COLO668 (cell line): ENCODE measurements at regions not wholly inside any gene's neighbourhood (a gene's known extent, or its start where the extent isn't known, plus 50 kb on each side); places are given as distances from the start of the nearest gene placed in this dataset.
"Not testable (repeated sequence)": the region's sequence is repeated elsewhere in the genome, so short reads cannot be mapped to it uniquely, and the experiment has no call there.

ENCODE experiments used
- DNase-seq: peaks from one replicate; lab custom pipeline; 2025; ENCODE audit not compliant: unreplicated experiment; lab: John Stamatoyannopoulos, UW

- DNase-seq: no peak
Measured at GRCh38 chr11:23729088-23729487, 767.8 kb upstream of the LUZP2 start.

DNA sequence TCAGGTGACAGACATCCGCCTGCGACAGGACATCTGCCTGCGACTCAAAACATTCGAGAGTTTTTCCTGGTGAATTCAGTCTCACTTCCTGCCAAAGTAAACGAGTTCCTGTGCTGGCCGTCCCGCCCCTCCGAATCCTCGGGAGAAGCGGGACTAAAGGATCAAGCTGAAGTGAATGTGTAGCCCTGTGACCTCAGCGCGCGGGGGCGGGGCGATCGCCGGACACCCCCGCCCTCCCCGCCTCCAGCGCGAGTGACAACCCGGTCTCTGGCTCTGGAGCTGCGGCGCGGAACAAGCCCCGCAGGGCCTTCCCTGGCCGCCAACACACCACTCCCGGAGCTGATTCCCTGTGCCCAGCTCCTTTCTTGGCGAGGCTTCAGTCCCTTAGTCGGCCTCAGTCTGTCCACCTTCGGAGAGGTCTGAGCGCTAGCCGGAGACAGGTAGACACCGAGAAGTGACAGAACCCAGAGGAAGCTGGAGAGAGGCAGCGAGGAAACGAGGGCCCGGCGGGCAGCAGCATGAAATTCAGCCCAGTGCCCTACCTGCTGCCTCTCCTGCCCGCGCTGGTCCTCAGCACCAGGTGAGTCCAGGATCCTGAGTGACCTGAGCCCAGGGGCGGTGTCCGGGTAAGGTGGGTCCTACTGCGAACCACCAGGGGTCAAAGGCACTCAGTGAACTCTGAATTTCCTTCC, 766.4 kb upstream of the LUZP2 start:
- no peak for DNase-seq

- DNase-seq: no peak
Measured at GRCh38 chr11:23732026-23732425, 764.8 kb upstream of the LUZP2 start.

DNA sequence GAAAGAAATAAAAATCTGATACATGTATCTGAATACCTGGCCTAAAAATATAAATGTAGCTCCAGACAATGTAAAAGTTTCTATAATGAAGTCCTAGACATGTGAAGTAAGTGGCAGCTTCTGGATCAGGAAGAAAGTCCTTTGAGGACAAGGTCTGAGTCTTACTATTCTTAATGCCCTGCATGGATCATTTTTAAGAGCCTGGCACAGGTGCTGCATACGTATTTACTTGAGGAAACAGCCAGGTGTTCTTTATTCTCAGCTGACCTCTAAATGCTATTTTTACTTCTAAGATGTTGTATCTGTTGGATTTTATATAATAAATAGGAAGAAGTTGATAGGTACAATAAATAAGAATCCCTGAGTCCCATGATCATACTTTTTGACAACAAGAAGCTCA, 750.0 kb upstream of the LUZP2 start:
- no peak for DNase-seq

DNA sequence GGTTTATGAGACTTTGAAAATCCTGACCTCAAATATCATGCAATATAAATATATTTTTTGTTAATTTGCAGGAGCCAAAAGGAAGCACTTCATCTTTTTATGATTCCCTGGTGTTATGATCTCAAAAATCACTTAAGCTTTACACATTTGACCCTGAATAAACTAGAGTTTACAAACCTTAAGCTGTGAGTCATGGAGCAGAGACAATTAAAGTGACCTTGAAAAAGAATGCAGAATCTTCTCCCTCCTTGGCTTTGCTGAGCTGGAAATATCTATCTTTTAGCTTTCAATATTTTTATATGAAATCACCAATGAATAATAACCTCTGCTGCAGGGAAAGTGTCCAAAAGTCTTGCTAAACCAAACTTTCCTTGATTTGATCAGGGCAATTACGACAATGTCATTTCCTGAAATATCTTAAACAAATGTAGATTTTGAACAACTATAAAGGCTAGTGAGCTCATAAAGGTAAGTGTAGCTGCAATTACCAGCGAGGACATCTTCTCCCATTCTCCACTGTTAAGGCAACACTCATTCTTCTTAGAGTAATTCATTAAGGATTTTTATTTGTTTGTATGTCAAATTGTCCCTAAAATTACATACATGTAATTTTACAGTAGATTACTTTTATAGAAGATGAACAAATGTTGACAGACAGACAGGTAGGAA, 747.0 kb upstream of the LUZP2 start:
- DNase-seq: no peak

DNA sequence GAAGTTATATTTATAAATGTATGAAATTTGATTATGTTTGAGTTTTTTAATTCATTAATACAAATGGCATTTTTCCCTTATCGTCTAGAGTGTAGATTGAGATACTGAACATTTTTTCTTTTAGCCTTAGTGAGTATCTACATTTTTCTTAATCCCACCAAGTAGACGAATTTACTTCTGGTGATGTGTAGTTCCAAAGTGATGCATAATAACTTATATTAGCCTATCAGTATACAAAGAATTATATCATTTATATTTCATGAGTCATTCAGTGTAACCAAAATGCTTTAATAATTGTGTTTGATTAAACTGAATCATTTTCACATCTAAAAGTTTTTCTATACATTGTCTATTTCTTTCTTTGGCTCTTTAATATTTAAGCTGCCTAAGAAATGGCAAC, 745.6 kb upstream of the LUZP2 start:
- no peak for DNase-seq

GRCh38 chr11:23755076-23755475, 741.8 kb upstream of the LUZP2 start:
- no peak for DNase-seq

GRCh38 chr11:23755769-23756168, 741.1 kb upstream of the LUZP2 start:
- no peak for DNase-seq

DNA sequence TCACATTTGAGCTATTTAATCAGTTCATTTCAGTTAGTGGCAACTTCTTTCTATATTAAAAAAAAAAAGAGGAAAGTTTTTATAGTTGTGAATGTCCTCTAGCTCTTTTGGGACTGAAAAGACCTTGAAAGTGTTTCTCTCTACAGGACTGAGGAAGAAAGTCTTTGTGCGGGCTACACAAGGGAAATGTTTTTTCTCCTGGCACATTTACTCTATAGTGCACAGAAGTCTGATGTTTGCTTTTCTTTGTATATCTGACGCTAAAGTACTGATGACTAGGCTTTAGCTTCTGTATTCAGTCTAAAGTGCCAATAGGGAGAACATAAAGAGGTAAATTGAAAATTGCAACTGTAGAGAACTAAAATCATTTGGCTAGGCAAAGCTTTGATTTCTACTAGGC, 737.4 kb upstream of the LUZP2 start:
- no peak for DNase-seq

- no peak for DNase-seq
Measured at GRCh38 chr11:23764286-23764685, 732.6 kb upstream of the LUZP2 start.

GRCh38 chr11:23765682-23766252, 731.1 kb upstream of the LUZP2 start:
- no peak for DNase-seq

DNA sequence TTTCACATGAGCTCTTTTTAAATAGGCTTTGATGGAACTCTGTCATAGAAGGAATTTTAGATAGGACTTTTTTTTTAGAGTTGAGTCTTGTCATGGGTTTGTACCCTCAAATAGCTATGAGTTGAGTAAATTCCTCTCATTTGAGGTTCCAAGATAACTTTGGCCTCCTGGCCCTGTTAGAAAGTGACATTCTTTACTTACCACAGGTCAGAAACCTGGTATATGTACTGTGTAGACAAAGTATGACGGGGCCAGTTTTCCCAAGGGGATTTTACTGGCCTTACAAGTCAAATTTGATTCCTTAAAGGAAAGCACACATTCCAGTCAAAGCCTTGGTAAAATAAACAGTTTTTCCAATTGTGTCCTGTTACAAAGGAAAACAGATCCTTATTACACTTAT, 729.3 kb upstream of the LUZP2 start:
- DNase-seq: no peak

DNA sequence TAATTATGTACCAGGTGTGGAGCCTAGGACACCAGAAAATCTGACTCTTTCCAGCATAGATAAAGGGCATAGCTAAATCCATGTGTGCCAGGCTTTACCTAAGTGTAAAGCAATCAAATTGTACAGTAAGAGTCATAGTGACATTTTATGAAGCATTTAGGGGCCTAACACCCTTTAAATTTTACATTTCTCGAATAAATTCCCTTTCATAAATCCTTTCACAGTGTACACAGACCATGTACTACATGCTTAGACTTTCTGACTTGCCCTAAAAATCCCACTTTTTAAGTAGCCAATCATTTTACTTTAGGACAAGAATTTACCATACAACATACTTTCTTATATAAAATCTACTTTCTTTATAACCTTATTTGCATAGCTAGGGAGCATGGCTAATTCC, 727.6 kb upstream of the LUZP2 start:
- DNase-seq: no peak

- no peak for DNase-seq
Measured at GRCh38 chr11:23772081-23772480, 724.8 kb upstream of the LUZP2 start.

DNA sequence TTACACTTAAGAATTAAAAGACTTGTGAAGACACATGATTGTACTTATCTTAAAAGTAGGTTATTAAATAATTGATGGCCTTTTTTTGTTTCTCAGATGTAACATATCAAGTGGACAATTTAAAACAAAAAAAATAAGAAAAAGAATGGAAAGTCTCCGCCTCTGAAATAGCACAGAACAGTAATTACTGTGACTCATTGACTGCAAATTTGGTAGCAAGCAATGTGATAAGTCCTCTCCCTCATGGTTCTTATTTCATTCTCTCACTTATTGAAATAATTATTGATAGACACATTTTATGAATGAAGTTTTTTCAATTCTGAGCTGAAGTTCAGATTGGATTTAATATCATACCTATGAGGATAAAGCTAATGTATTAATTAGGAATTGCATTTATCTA, 717.9 kb upstream of the LUZP2 start:
- DNase-seq: no peak

GRCh38 chr11:23780231-23780630, 716.6 kb upstream of the LUZP2 start:
- no peak for DNase-seq

DNA sequence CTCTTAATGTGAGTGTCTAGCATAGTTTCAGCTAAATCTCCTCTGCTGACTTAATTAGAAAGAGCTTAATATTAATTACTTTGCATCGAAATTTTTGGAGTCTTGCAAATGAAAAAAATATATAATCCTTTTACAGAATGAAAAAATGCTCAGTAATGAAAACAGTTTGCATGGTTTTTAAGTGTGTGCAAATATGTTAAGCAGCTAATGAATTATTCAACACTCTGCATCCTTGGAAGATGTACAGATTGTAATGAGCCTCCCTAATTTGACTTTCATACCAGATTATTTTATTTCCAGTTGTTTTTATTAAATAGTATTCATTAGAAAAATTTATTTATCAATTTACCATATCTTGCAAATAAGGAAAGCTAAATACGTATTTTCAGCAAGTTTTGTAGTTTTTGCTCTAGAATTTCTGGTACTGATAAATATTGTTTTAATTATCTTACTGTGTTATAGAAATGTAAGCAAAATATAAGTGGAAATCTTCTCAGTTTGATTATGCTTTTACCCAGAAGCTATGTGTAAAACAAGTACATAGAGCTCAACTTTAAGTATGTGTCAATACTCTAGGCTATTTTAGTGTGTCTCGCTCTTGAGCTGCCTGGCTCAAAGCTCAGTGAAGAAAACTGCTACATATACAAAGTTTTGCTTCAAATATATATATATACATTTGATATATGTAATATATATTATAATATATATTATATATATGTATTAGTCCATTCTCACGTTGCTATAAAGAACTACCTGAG, 714.9 kb upstream of the LUZP2 start:
- DNase-seq: no peak

- DNase-seq: not testable (repeated sequence)
Measured at GRCh38 chr11:23786974-23787373, 709.9 kb upstream of the LUZP2 start.

- DNase-seq: no peak
Measured at GRCh38 chr11:23789200-23789853, 707.5 kb upstream of the LUZP2 start.

DNA sequence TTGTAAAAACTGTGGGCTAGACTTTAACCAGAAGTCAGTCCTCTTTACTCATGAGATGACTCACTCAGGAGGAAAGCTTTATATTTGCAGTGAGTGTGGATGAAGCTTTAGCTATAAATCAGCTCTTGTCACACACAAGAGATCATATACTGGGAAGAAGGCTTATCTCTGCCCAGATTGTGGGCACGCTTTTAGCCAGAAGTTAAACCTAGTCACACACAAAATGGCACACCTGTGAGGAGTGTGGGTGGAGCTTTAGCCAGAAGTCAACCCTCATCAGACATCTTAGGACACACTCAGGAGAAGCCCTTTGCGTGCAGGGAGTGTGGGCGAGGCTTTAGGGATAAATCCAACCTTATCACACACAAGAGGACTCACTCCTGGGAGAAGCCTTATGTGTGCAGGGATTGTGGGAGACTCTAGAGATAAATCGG, 706.9 kb upstream of the LUZP2 start:
- DNase-seq: no peak
